GM21723 (cell line): ENCODE measurements at regions not wholly inside any gene's neighbourhood (a gene's known extent, or its start where the extent isn't known, plus 50 kb on each side); places are given as distances from the start of the nearest gene placed in this dataset.

Experiments
- ATAC-seq: cut with Tn5 transposase; IDR thresholded peaks from one replicate; pipeline ENCODE4 v1.9.1; 2021; ENCODE audit warnings: mild to moderate bottlenecking, moderate library complexity; ENCODE audit not compliant: unreplicated experiment

GRCh38 chr4:162659716-162660115 lies 495.9 kb upstream of the FSTL5 start:
- no peak for ATAC-seq

- ATAC-seq = no peak
Measured at GRCh38 chr4:162657966-162658365, 494.2 kb upstream of the FSTL5 start.

- ATAC-seq = no peak
Measured at GRCh38 chr4:162650166-162650565, 486.4 kb upstream of the FSTL5 start.

- ATAC-seq = no peak
Measured at GRCh38 chr4:162645381-162645780, 481.6 kb upstream of the FSTL5 start.

GRCh38 chr4:162644346-162644745 lies 480.5 kb upstream of the FSTL5 start:
- no peak for ATAC-seq

GRCh38 chr4:162640152-162640551 lies 476.4 kb upstream of the FSTL5 start:
- ATAC-seq = no peak

GRCh38 chr4:162634390-162634789 lies 470.6 kb upstream of the FSTL5 start:
- no peak for ATAC-seq

GRCh38 chr4:162622664-162623063 lies 458.9 kb upstream of the FSTL5 start:
- no peak for ATAC-seq

GRCh38 chr4:162610116-162610515 lies 446.3 kb upstream of the FSTL5 start:
- no peak for ATAC-seq

GRCh38 chr4:162586266-162586665 lies 422.5 kb upstream of the FSTL5 start:
- ATAC-seq = no peak

- no peak for ATAC-seq
Measured at GRCh38 chr4:162582180-162582579, 418.4 kb upstream of the FSTL5 start.

- ATAC-seq = no peak
Measured at GRCh38 chr4:162565730-162566129, 401.9 kb upstream of the FSTL5 start.

GRCh38 chr4:162560073-162560472 lies 396.3 kb upstream of the FSTL5 start:
- no peak for ATAC-seq

GRCh38 chr4:162557516-162558106 lies 393.8 kb upstream of the FSTL5 start:
- ATAC-seq = no peak

GRCh38 chr4:162535121-162535520 lies 371.3 kb upstream of the FSTL5 start:
- no peak for ATAC-seq

GRCh38 chr4:162523171-162523570 lies 359.4 kb upstream of the FSTL5 start:
- ATAC-seq = no peak

GRCh38 chr4:162522724-162523123 lies 358.9 kb upstream of the FSTL5 start:
- no peak for ATAC-seq

- ATAC-seq = no peak
Measured at GRCh38 chr4:162510937-162511336, 347.1 kb upstream of the FSTL5 start.

GRCh38 chr4:162510115-162510514 lies 346.3 kb upstream of the FSTL5 start:
- ATAC-seq = no peak

- no peak for ATAC-seq
Measured at GRCh38 chr4:162509333-162509732, 345.5 kb upstream of the FSTL5 start.

- no peak for ATAC-seq
Measured at GRCh38 chr4:162506253-162506652, 342.5 kb upstream of the FSTL5 start.

GRCh38 chr4:162503868-162504267 lies 340.1 kb upstream of the FSTL5 start:
- no peak for ATAC-seq

GRCh38 chr4:162502109-162502508 lies 338.3 kb upstream of the FSTL5 start:
- ATAC-seq = no peak
